H9 (cell line): ENCODE measurements at regions not wholly inside any gene's neighbourhood (a gene's known extent, or its start where the extent isn't known, plus 50 kb on each side); places are given as distances from the start of the nearest gene placed in this dataset.

Experiments used
- DNase-seq: peaks from one replicate; pipeline ENCODE4 v3.0.0-alpha.2; 2017
- H2AFZ ChIP-seq: one replicate; pipeline ENCODE4 v1.6.1; 2013; ENCODE audit warnings: mild to moderate bottlenecking, low read length, control low read depth, moderate library complexity
- H2AK5ac ChIP-seq: 2 replicates; pipeline ENCODE4 v1.6.1; 2013; ENCODE audit warnings: low read length, control low read depth, mixed read lengths; ENCODE audit not compliant: insufficient read length
- H2BK120ac ChIP-seq: one replicate; pipeline ENCODE4 v1.6.1; 2013; ENCODE audit warnings: low read depth, mild to moderate bottlenecking, low read length, control low read depth, inconsistent platforms; ENCODE audit not compliant: poor library complexity, severe bottlenecking
- H2BK12ac ChIP-seq: 2 replicates; pipeline ENCODE4 v1.6.1; 2013; ENCODE audit warnings: low read length, control low read depth, mixed read lengths, low read depth; ENCODE audit not compliant: insufficient read length
- H2BK15ac ChIP-seq: 2 replicates; pipeline ENCODE4 v1.6.1; 2013; ENCODE audit warnings: low read depth, low read length, control low read depth
- H2BK20ac ChIP-seq: one replicate; pipeline ENCODE4 v1.6.1; 2013; ENCODE audit warnings: low read depth, mild to moderate bottlenecking, low read length, control low read depth, inconsistent platforms; ENCODE audit not compliant: poor library complexity, severe bottlenecking
- H2BK5ac ChIP-seq: 2 replicates; pipeline ENCODE4 v1.6.1; 2013; ENCODE audit warnings: low read length, control low read depth, mixed read lengths; ENCODE audit not compliant: insufficient read length
- H3K14ac ChIP-seq: 2 replicates; pipeline ENCODE4 v1.6.1; 2013; ENCODE audit warnings: low read length, control low read depth; ENCODE audit not compliant: insufficient read depth
- H3K18ac ChIP-seq: 2 replicates; pipeline ENCODE4 v1.6.1; 2013; ENCODE audit warnings: low read depth, mild to moderate bottlenecking, mixed read lengths, low read length, control low read depth; ENCODE audit not compliant: insufficient read length
- H3K23ac ChIP-seq: 2 replicates; pipeline ENCODE4 v1.6.1; 2013; ENCODE audit warnings: low read length, control low read depth, mixed read lengths, low read depth; ENCODE audit not compliant: insufficient read length
- H3K23me2 ChIP-seq: 2 replicates; pipeline ENCODE4 v1.6.1; 2013; ENCODE audit warnings: low read depth, mild to moderate bottlenecking, mixed read lengths, low read length, control low read depth; ENCODE audit not compliant: insufficient read length, poor library complexity, severe bottlenecking
- H3K27ac ChIP-seq: 2 replicates; pipeline ENCODE4 v1.5.1; 2013; ENCODE audit warnings: low read length, control low read depth, mixed read lengths, low read depth; ENCODE audit not compliant: insufficient read length
- H3K27me3 ChIP-seq: 2 replicates; pipeline ENCODE4 v1.6.1; 2013; ENCODE audit warnings: low read length, control low read depth, inconsistent platforms; ENCODE audit not compliant: insufficient read depth
- H3K4ac ChIP-seq: 2 replicates; pipeline ENCODE4 v1.6.1; 2013; ENCODE audit warnings: low read depth, mild to moderate bottlenecking, control low read depth, inconsistent platforms, low read length, moderate library complexity
- H3K4me1 ChIP-seq: 2 replicates; pipeline ENCODE4 v1.6.1; 2013; ENCODE audit warnings: low read length, control low read depth, inconsistent platforms; ENCODE audit not compliant: insufficient read depth
- H3K4me2 ChIP-seq: 2 replicates; pipeline ENCODE4 v1.6.1; 2013; ENCODE audit warnings: low read length, control low read depth, mixed read lengths; ENCODE audit not compliant: insufficient read length, insufficient read depth
- H3K56ac ChIP-seq: 2 replicates; pipeline ENCODE4 v1.6.1; 2013; ENCODE audit warnings: low read depth, mild to moderate bottlenecking, mixed read lengths, low read length, control low read depth; ENCODE audit not compliant: insufficient read length
- H3K79me1 ChIP-seq: 2 replicates; pipeline ENCODE4 v1.6.1; 2013; ENCODE audit warnings: low read depth, mild to moderate bottlenecking, moderate library complexity, low read length, control low read depth, inconsistent platforms; ENCODE audit not compliant: insufficient read depth, poor library complexity, severe bottlenecking
- H3K79me2 ChIP-seq: 2 replicates; pipeline ENCODE4 v1.6.1; 2013; ENCODE audit warnings: low read length, control low read depth, inconsistent platforms; ENCODE audit not compliant: insufficient read depth
- H3K9ac ChIP-seq: 2 replicates; pipeline ENCODE4 v1.6.1; 2013; ENCODE audit warnings: low read length, control low read depth, mixed read lengths; ENCODE audit not compliant: insufficient read length; ENCODE audit errors: extremely low read depth
- H3K9me3 ChIP-seq: one replicate; pipeline ENCODE4 v1.6.1; 2013; ENCODE audit warnings: low read depth, low read length, inconsistent platforms; ENCODE audit not compliant: control insufficient read depth
- H3T11ph ChIP-seq: one replicate; pipeline ENCODE4 v1.6.1; 2013; ENCODE audit warnings: mild to moderate bottlenecking, low read length, control low read depth, inconsistent platforms
- H4K20me1 ChIP-seq: one replicate; pipeline ENCODE4 v1.6.1; 2013; ENCODE audit not compliant: control insufficient read depth, insufficient read length, insufficient read depth
- H4K5ac ChIP-seq: 2 replicates; pipeline ENCODE4 v1.6.1; 2013; ENCODE audit warnings: low read depth, mild to moderate bottlenecking, mixed read lengths, low read length, control low read depth; ENCODE audit not compliant: insufficient read length
- H4K8ac ChIP-seq: replicated peaks from 2 replicates; pipeline ENCODE4 v1.6.1; 2013; ENCODE audit warnings: low read length, control low read depth, mixed read lengths, low read depth; ENCODE audit not compliant: insufficient read length
- H4K91ac ChIP-seq: 2 replicates; pipeline ENCODE4 v1.6.1; 2013; ENCODE audit warnings: low read depth, mild to moderate bottlenecking, moderate library complexity, mixed read lengths, low read length, control low read depth; ENCODE audit not compliant: insufficient read length
- H3K27ac Mint-ChIP-seq, 3 experiments: 2 replicates in 2 of 3; 3 replicates in 1 of 3; pipeline ENCODE4 v1.8.0; 2020 to 2021; ENCODE audit warnings: mixed read lengths in 3 of 3, mild to moderate bottlenecking in 1 of 3, moderate library complexity in 1 of 3
- H3K27me3 Mint-ChIP-seq: 2 replicates; pipeline ENCODE4 v1.8.0; 2021; ENCODE audit warnings: low read depth, mild to moderate bottlenecking, moderate library complexity, mixed read lengths
- H3K36me3 Mint-ChIP-seq, 3 experiments: 2 replicates in 2 of 3; 3 replicates in 1 of 3; pipeline ENCODE4 v1.8.0; 2020 to 2021; ENCODE audit warnings: low read depth in 3 of 3, mixed read lengths in 3 of 3; ENCODE audit not compliant: insufficient read depth in 1 of 3
- H3K4me1 Mint-ChIP-seq, 2 experiments: 2 replicates each; pipeline ENCODE4 v1.8.0; 2020; ENCODE audit warnings: mixed read lengths in 2 of 2
- H3K4me3 Mint-ChIP-seq, 2 experiments: 2 replicates in 1 of 2; 3 replicates in 1 of 2; pipeline ENCODE4 v1.8.0; 2020 to 2021; ENCODE audit warnings: mild to moderate bottlenecking in 2 of 2, mixed read lengths in 2 of 2, moderate library complexity in 1 of 2
- H3K9me3 Mint-ChIP-seq, 2 experiments: 2 replicates in 1 of 2; 3 replicates in 1 of 2; pipeline ENCODE4 v1.8.0; 2020; ENCODE audit warnings: mild to moderate bottlenecking in 2 of 2, mixed read lengths in 2 of 2, moderate library complexity in 1 of 2
- CTCF ChIP-seq: fragments of 200-600 bp; sonication (generic); conservative IDR thresholded peaks from 3 replicates; pipeline ENCODE4 v1.8.0; 2021; ENCODE audit warnings: antibody characterized with exemption, mild to moderate bottlenecking
- WGBS: extraction: QIAGEN DNeasy Blood & Tissue Kit; methylation state at CpG from one replicate; pipeline ENCODE4 v1.1.7; 2013; ENCODE audit warnings: missing lambda C conversion rate, low lambda C conversion rate, mixed read lengths; ENCODE audit not compliant: insufficient read length; ENCODE audit errors: extremely low coverage; 5-methylcytosine and 5-hydroxymethylcytosine counted together

- Histone ChIP-seq H3T11ph (no peak overlapping the region), H4K20me1 (no peaks in the 10 kb centered on the region), H2AFZ (no peak overlapping the region), H3K79me2 (no peaks in the 10 kb centered on the region), H3K9ac (no peak overlapping the region), H3K23ac (no peak overlapping the region), H4K5ac (no peak overlapping the region), H3K4ac (no peak overlapping the region), H2BK12ac (no peak overlapping the region), H3K27me3 (no peaks in the 10 kb centered on the region), H3K56ac (no peak overlapping the region), H3K79me1 (no peaks in the 10 kb centered on the region), H2AK5ac (no peak overlapping the region), H2BK20ac (no peak overlapping the region), H2BK15ac (no peak overlapping the region), H2BK120ac (no peak overlapping the region), H3K23me2 (no peaks in the 10 kb centered on the region), H3K27ac (no peak overlapping the region), H3K14ac (no peak overlapping the region), H3K4me1 (no peaks in the 10 kb centered on the region), H3K9me3 (no peaks in the 10 kb centered on the region), H3K4me2 (no peak overlapping the region), H4K8ac (no peak overlapping the region), H2BK5ac (no peak overlapping the region), H3K18ac (no peak overlapping the region), H4K91ac (no peak overlapping the region)
- Mint-ChIP-seq H3K27ac (no peak overlapping the region), H3K36me3 (no peaks in the 10 kb centered on the region), H3K4me3 (no peak overlapping the region), H3K9me3 (no peaks in the 10 kb centered on the region), H3K27me3 (no peaks in the 10 kb centered on the region), H3K4me1 (peaks cover 4 to 9% of the 10 kb centered on the region in 2 experiments)
- DNase-seq, result no peak
- no peak for TF ChIP-seq CTCF
- WGBS, result no CpG with 5 or more reads among the region's 1 CpG
These were observed 107.7 kb upstream of the ANK3 start for GRCh38 chr10:60497364-60497763.
